Neuronal stem cell (in vitro differentiated cells): ENCODE measurements at regions not wholly inside any gene's neighbourhood (a gene's known extent, or its start where the extent isn't known, plus 50 kb on each side); places are given as distances from the start of the nearest gene placed in this dataset.

Source experiments
- DNase-seq: peaks from one replicate; pipeline ENCODE4 v3.0.0-alpha.2; 2013; ENCODE audit warnings: low spot score
- H2AFZ ChIP-seq: one replicate; pipeline ENCODE4 v1.6.1; 2013; ENCODE audit warnings: mild to moderate bottlenecking, low read length, inconsistent platforms
- H2AK5ac ChIP-seq: 2 replicates; pipeline ENCODE4 v1.6.1; 2013; ENCODE audit warnings: low read depth, mild to moderate bottlenecking, inconsistent platforms, low read length, moderate library complexity, mixed read lengths
- H2BK120ac ChIP-seq: 2 replicates; pipeline ENCODE4 v1.6.1; 2013; ENCODE audit warnings: low read depth, mild to moderate bottlenecking, inconsistent platforms, low read length, moderate library complexity, mixed read lengths
- H2BK12ac ChIP-seq: one replicate; pipeline ENCODE4 v1.6.1; 2013; ENCODE audit warnings: low read length, inconsistent platforms
- H2BK15ac ChIP-seq: 2 replicates; pipeline ENCODE4 v1.6.1; 2013; ENCODE audit warnings: mild to moderate bottlenecking, low read length, inconsistent platforms, mixed read lengths
- H2BK5ac ChIP-seq: one replicate; pipeline ENCODE4 v1.6.1; 2013; ENCODE audit warnings: inconsistent platforms, mild to moderate bottlenecking, low read length, moderate library complexity
- H3K14ac ChIP-seq: one replicate; pipeline ENCODE4 v1.6.1; 2013; ENCODE audit warnings: low read length, inconsistent platforms
- H3K18ac ChIP-seq: 2 replicates; pipeline ENCODE4 v1.6.1; 2013; ENCODE audit warnings: low read length, inconsistent platforms
- H3K23ac ChIP-seq: 2 replicates; pipeline ENCODE4 v1.6.1; 2013; ENCODE audit warnings: low read depth, mild to moderate bottlenecking, mixed read lengths, low read length, inconsistent platforms; ENCODE audit not compliant: poor library complexity
- H3K27ac ChIP-seq: replicated peaks from 3 replicates; pipeline ENCODE4 v1.5.1; 2013; ENCODE audit warnings: low read length, inconsistent platforms
- H3K27me3 ChIP-seq, 3 experiments: 2 replicates each; pipeline ENCODE4 v1.6.1; 2013; ENCODE audit warnings: low read length in 3 of 3, mild to moderate bottlenecking in 2 of 3, inconsistent platforms in 1 of 3, low read depth in 1 of 3, mixed read lengths in 1 of 3, moderate library complexity in 1 of 3; ENCODE audit not compliant: control insufficient read depth in 3 of 3, insufficient read depth in 3 of 3
- H3K36me3 ChIP-seq, 2 donors: replicated peaks in 1 of 2; 2 replicates each; pipeline ENCODE4 v1.6.1; 2013; ENCODE audit warnings: low read length in 2 of 2; ENCODE audit not compliant: control insufficient read depth in 2 of 2, insufficient read depth in 2 of 2
- H3K4ac ChIP-seq: 2 replicates; pipeline ENCODE4 v1.6.1; 2013; ENCODE audit warnings: inconsistent platforms, mild to moderate bottlenecking, low read length, moderate library complexity
- H3K4me1 ChIP-seq, 2 donors: 1 replicate in 1 of 2; 2 replicates in 1 of 2; pipeline ENCODE4 v1.6.1; 2013; ENCODE audit warnings: low read length in 2 of 2, low read depth in 1 of 2; ENCODE audit not compliant: control insufficient read depth in 2 of 2, insufficient read depth in 1 of 2
- H3K4me2 ChIP-seq: one replicate; pipeline ENCODE4 v1.6.1; 2013; ENCODE audit warnings: mild to moderate bottlenecking, low read length, inconsistent platforms; ENCODE audit not compliant: insufficient read depth, poor library complexity, severe bottlenecking
- H3K4me3 ChIP-seq, 2 donors: 2 replicates each; pipeline ENCODE4 v1.5.1; 2013; ENCODE audit warnings: low read length in 2 of 2, mild to moderate bottlenecking in 2 of 2, inconsistent platforms in 1 of 2, moderate library complexity in 1 of 2
- H3K79me1 ChIP-seq: one replicate; pipeline ENCODE4 v1.6.1; 2013; ENCODE audit warnings: low read depth, mild to moderate bottlenecking, inconsistent platforms, low read length, moderate library complexity
- H3K9ac ChIP-seq: one replicate; pipeline ENCODE4 v1.6.1; 2013; ENCODE audit warnings: mild to moderate bottlenecking, low read depth, low read length, inconsistent platforms; ENCODE audit not compliant: poor library complexity
- H3K9me3 ChIP-seq, 2 donors: replicated peaks in 1 of 2; 2 replicates each; pipeline versions ENCODE3 to v1.6.1; 2013; ENCODE audit warnings: low read length in 2 of 2, mild to moderate bottlenecking in 2 of 2, inconsistent platforms in 1 of 2, low read depth in 1 of 2, mixed read lengths in 1 of 2, moderate library complexity in 1 of 2; ENCODE audit not compliant: control insufficient read depth in 2 of 2, insufficient read depth in 1 of 2
- H4K8ac ChIP-seq: one replicate; pipeline ENCODE4 v1.6.1; 2013; ENCODE audit warnings: low read depth, mild to moderate bottlenecking, inconsistent platforms, low read length, moderate library complexity
- H4K91ac ChIP-seq: one replicate; pipeline ENCODE4 v1.6.1; 2013; ENCODE audit warnings: low read length, low read depth, mild to moderate bottlenecking, inconsistent platforms; ENCODE audit not compliant: poor library complexity
- WGBS, 2 donors: extraction: QIAGEN DNeasy Blood & Tissue Kit; methylation state at CpG; one replicate each; pipeline ENCODE4 v1.1.7; 2013; ENCODE audit warnings: missing lambda C conversion rate in 2 of 2, mixed read lengths in 1 of 2; ENCODE audit not compliant: insufficient read length in 2 of 2, insufficient replicate concordance in 1 of 2; ENCODE audit errors: extremely low coverage in 2 of 2; 5-methylcytosine and 5-hydroxymethylcytosine counted together

DNA sequence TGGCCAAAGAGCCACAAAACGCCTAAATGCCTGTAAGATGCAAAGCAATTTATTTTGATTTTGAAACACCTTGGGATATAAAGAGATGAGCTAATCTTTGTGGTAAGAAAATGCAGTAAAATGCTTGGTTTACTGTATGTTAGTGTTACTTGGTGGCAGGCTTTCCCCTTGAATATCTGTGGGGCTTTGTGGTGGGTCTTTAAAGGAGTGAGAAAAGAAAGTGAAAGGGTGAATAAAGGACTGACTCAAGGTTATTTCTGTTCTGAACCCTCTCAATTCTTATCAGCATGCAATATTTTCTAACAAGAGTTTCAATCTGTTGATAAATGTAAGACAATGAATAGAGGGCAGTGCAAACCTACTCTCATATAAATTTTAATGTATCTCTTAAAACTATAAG is 1555.9 kb upstream of the RAG2 start:
- H3K4me1 ChIP-seq = no peaks in the 10 kb centered on the region
- H4K8ac ChIP-seq = no peak overlapping the region
- no peak overlapping the region for H2AK5ac ChIP-seq
- WGBS, 2 donors = no CpG with 5 or more reads among the region's 1 CpG
- H3K27me3 ChIP-seq = no peaks in the 10 kb centered on the region
- no peak for DNase-seq
- H3K4me2 ChIP-seq = no peak overlapping the region
- H3K18ac ChIP-seq = no peak overlapping the region
- no peaks in the 10 kb centered on the region for H3K36me3 ChIP-seq
- H3K23ac ChIP-seq = no peak overlapping the region
- H2BK5ac ChIP-seq = no peak overlapping the region
- no peak overlapping the region for H3K9ac ChIP-seq
- H3K9me3 ChIP-seq = no peaks in the 10 kb centered on the region
- H3K14ac ChIP-seq = no peak overlapping the region
- H3K27ac ChIP-seq = no peak overlapping the region
- H3K4ac ChIP-seq = no peak overlapping the region
- no peaks in the 10 kb centered on the region for H3K79me1 ChIP-seq
- no peak overlapping the region for H2AFZ ChIP-seq
- no peak overlapping the region for H2BK120ac ChIP-seq
- no peak overlapping the region for H2BK15ac ChIP-seq
- H3K4me3 ChIP-seq = no peak overlapping the region
- no peak overlapping the region for H4K91ac ChIP-seq
- H2BK12ac ChIP-seq = no peak overlapping the region

DNA sequence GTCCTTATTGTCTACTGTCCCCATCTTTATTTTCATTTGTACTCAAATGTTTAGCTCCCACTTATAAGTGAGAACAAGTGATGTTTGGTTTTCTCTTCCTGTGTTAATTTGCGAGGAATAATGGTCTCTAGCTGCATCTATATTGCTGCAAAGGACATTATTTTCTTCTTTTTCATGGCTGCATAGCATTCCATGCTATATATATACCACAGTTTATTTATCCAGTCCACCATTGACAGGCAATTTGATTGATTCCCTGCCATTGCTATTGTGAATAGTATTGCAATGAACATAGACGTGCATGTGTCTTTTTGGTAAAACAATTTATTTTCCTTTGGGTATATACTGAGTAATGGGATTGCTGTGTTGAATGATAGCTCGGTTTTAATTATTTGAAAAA is 1545.8 kb upstream of the RAG2 start:
- no peak overlapping the region for H2BK12ac ChIP-seq
- H3K4me3 ChIP-seq = no peak overlapping the region
- no peaks in the 10 kb centered on the region for H3K36me3 ChIP-seq
- no peak overlapping the region for H2BK120ac ChIP-seq
- H2BK15ac ChIP-seq = no peak overlapping the region
- no peaks in the 10 kb centered on the region for H3K27me3 ChIP-seq
- no peak overlapping the region for H4K91ac ChIP-seq
- H3K4me1 ChIP-seq = no peaks in the 10 kb centered on the region
- H3K4ac ChIP-seq = no peak overlapping the region
- H3K9ac ChIP-seq = no peak overlapping the region
- H3K79me1 ChIP-seq = no peaks in the 10 kb centered on the region
- no peak overlapping the region for H4K8ac ChIP-seq
- no peak overlapping the region for H2BK5ac ChIP-seq
- DNase-seq = no peak
- H3K14ac ChIP-seq = no peak overlapping the region
- no peak overlapping the region for H3K18ac ChIP-seq
- H3K4me2 ChIP-seq = no peak overlapping the region
- WGBS, 2 donors = no CpG with 5 or more reads among the region's 3 CpGs
- H3K9me3 ChIP-seq = no peaks in the 10 kb centered on the region
- no peak overlapping the region for H2AK5ac ChIP-seq
- no peak overlapping the region for H2AFZ ChIP-seq
- no peak overlapping the region for H3K23ac ChIP-seq
- no peak overlapping the region for H3K27ac ChIP-seq

DNA sequence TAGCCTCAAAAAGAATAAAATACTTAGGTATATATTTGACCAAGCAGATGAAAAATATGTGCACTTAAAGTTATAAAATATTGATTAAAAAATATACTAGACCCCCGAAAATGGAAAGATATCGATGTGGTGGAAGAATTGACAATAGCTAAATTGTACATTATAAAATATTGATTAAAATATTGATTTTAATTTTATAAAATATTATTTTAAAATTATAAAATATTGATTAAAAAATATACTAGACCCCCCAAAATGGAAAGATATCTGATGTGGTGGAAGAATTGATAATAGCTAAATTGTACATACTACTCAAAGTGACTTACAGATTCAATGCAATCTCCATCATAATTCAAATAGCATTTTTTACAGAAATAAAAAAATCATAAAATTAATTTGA is 1540.9 kb upstream of the RAG2 start:
- Histone ChIP-seq H3K23ac (no peak overlapping the region), H3K4me1 (no peaks in the 10 kb centered on the region), H3K27me3 (no peaks in the 10 kb centered on the region), H3K27ac (no peak overlapping the region), H2BK12ac (no peak overlapping the region), H3K14ac (no peak overlapping the region), H4K91ac (no peak overlapping the region), H2AFZ (no peak overlapping the region), H4K8ac (no peak overlapping the region), H3K9ac (no peak overlapping the region), H3K4me2 (no peak overlapping the region), H2BK120ac (no peak overlapping the region), H3K36me3 (no peaks in the 10 kb centered on the region), H3K4ac (no peak overlapping the region), H3K9me3 (peaks cover 0 to 3% of the 10 kb centered on the region in 2 donors), H2AK5ac (no peak overlapping the region), H2BK5ac (no peak overlapping the region), H2BK15ac (no peak overlapping the region), H3K18ac (no peak overlapping the region), H3K79me1 (no peaks in the 10 kb centered on the region), H3K4me3 (no peak overlapping the region)
- DNase-seq = no peak
- WGBS, 2 donors = no CpG with 5 or more reads among the region's 2 CpGs

DNA sequence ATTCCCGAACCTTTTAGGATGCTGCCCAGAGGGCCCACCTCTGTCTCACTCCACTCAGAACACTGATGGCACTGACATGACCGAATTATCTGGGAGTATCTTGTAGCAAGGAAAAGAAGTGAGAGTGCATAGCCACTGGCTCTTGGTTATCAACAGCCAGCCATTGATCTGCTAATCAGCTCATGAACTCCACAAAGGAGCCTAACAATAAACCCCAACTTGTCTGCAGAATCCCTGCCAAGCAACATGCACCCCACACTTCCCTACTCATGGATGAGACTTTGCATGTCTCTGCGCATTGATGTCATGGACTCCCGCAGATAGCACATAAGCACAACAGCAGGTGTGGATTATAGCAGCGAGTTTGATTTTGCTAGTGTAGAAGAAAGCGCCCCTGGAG is 1538.9 kb upstream of the RAG2 start:
- no peak overlapping the region for H2AK5ac ChIP-seq
- H4K8ac ChIP-seq = no peak overlapping the region
- no peak overlapping the region for H3K4me3 ChIP-seq
- WGBS, 2 donors = no CpG with 5 or more reads among the region's 6 CpGs
- H3K4me1 ChIP-seq = no peaks in the 10 kb centered on the region
- H3K9ac ChIP-seq = no peak overlapping the region
- no peak overlapping the region for H3K14ac ChIP-seq
- no peak overlapping the region for H2BK120ac ChIP-seq
- H3K4me2 ChIP-seq = no peak overlapping the region
- H2AFZ ChIP-seq = no peak overlapping the region
- no peaks in the 10 kb centered on the region for H3K36me3 ChIP-seq
- no peaks in the 10 kb centered on the region for H3K79me1 ChIP-seq
- H3K4ac ChIP-seq = no peak overlapping the region
- DNase-seq = no peak
- H2BK5ac ChIP-seq = no peak overlapping the region
- no peak overlapping the region for H3K27ac ChIP-seq
- no peaks in the 10 kb centered on the region for H3K27me3 ChIP-seq
- H3K18ac ChIP-seq = no peak overlapping the region
- H4K91ac ChIP-seq = no peak overlapping the region
- H2BK12ac ChIP-seq = no peak overlapping the region
- peaks cover 0 to 3% of the 10 kb centered on the region in 2 donors for H3K9me3 ChIP-seq
- H3K23ac ChIP-seq = no peak overlapping the region
- no peak overlapping the region for H2BK15ac ChIP-seq
